Occipital lobe (tissue), 2 donors: ENCODE measurements at regions not wholly inside any gene's neighbourhood (a gene's known extent, or its start where the extent isn't known, plus 50 kb on each side); places are given as distances from the start of the nearest gene placed in this dataset. TPM values are rescaled to one million over a fixed set of nuclear protein-coding genes. Genes with fewer than 3 reads are reported as not detected.

Experiments
- DNase-seq: peaks from one replicate; lab custom pipeline; 2025; lab: John Stamatoyannopoulos, UW
- small RNA-seq: library from RNA; depleted of rRNA; stranded (forward); fragments of <200 nt; gene quantifications from one replicate; pipeline ENCODE3, GENCODE V24; 2014

DNA sequence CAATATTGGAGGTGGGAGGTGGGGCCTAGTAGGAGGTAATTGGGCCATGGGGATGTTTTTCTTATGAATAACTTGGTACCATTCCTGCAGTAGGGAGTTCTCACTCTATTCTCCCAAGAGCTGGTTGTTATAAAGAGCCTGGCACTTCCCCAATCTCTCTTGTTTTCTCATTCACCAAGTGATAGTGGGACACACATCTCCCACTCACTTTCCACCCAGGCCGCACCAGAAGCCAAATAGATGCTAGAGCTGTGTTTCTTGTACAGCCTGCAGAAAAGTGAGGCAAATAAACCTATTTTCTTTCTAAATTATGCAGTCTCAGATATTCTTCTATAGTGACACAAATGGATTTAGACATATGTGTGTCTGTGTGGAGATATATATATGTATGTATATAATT lies 117.6 kb downstream of the ANKRD50 start:
- DNase-seq, result no peak

GRCh38 chr4:124596816-124597215 lies 115.7 kb downstream of the ANKRD50 start:
- DNase-seq, result no peak

GRCh38 chr4:124610211-124610610 lies 102.3 kb downstream of the ANKRD50 start:
- DNase-seq, result no peak

Small RNA genes lying in the stretch of these regions (small RNA-seq; reads per million reads assigned to genes)
- gene AC093767.1, result not detected
